Motor neuron (in vitro differentiated cells): ENCODE measurements at regions not wholly inside any gene's neighbourhood (a gene's known extent, or its start where the extent isn't known, plus 50 kb on each side); places are given as distances from the start of the nearest gene placed in this dataset.

Experiments used
- ATAC-seq, 8 experiments: fragments of 200-7000 bp; cut with Tn5 transposase; replicated peaks in 6 of 8; 2 replicates each; pipeline ENCODE4 v1.8.0; 2021; ENCODE audit warnings: mild to moderate bottlenecking in 8 of 8, moderate library complexity in 8 of 8
- H3K27ac ChIP-seq, 2 donors: fragments of 250-450 bp; sonication (Bioruptor Pico); 2 replicates each; pipeline ENCODE4 v1.9.0; 2021; ENCODE audit warnings: antibody characterized with exemption in 2 of 2, mild to moderate bottlenecking in 2 of 2, moderate library complexity in 1 of 2
- H3K4me1 ChIP-seq, 2 donors: fragments of 250-450 bp; sonication (Bioruptor Pico); replicated peaks in 1 of 2; 2 replicates each; pipeline ENCODE4 v1.6.1; 2021; ENCODE audit warnings: antibody characterized with exemption in 2 of 2, mild to moderate bottlenecking in 2 of 2, moderate library complexity in 1 of 2
- H3K4me3 ChIP-seq, 5 donors: fragments of 250-450 bp; sonication (Bioruptor Pico); 2 replicates each; pipeline ENCODE4 v1.9.0; 2021; ENCODE audit warnings: antibody characterized with exemption in 5 of 5, mild to moderate bottlenecking in 5 of 5, moderate library complexity in 4 of 5
- whole genome bisulfite sequencing, 10 experiments: fragments of 450-650 bp; shearing (Covaris generic); methylation state at CpG; one replicate each; pipeline ENCODE4 v1.0.0; 2022; 5-methylcytosine and 5-hydroxymethylcytosine counted together
- in situ Hi-C, 9 experiments: fragments of 400-800 bp; cut with MboI; loops; one replicate each; pipeline ENCODE4 v1.15.0; 2021; ENCODE audit warnings: low sequenced_read_pairs in 9 of 9, low pct_unique_long_range_greater_than_20kb in 2 of 9; ENCODE audit not compliant: unreplicated experiment in 9 of 9

DNA sequence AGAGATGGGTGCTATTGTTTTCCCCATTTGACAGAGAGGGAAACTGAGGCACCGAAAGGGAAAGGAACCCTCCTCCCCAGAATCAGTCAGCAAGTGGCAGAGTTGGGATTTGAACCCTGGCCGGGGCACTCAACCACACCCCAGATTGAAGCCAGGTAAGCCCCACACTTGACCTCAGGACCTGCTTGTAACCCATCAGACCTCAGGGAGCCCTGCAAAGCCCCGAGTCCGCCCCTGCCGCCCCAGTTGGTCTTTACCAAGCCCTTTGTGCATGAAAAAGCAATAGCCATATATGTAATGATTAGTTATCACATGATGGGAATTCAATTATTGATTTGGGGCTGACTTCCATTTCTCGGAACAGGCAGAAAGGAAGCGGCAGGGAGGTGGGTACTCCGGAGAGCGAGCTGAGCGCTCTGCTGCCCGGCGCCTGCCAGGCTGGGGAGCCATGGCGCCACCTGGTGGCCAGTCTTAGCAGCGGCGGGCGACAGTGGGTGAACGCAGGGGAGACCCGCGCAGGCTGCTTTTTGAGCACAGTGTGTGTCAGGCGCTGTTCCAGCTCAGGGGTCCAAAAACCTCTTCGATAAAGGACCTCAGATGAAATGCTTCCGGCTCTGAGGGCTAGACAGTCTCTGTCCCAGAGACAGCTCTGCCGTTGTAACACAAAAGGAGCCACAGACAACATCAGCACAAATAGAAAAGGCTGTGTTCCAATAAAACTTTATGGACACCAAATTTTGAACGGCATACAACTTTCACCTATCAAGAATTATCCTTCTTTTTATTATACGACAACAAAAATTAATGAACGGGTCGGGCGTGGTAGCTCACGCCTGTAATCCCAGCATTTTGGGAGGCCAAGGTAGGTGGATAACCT, 82.9 kb upstream of the CACNA1A start:
- WGBS, 10 experiments = 0 to 53% (median 10%) methylated on average over 5 to 20 of the region's 29 CpGs; no CpG with 5 or more reads in 2 of the 10 experiments

DNA sequence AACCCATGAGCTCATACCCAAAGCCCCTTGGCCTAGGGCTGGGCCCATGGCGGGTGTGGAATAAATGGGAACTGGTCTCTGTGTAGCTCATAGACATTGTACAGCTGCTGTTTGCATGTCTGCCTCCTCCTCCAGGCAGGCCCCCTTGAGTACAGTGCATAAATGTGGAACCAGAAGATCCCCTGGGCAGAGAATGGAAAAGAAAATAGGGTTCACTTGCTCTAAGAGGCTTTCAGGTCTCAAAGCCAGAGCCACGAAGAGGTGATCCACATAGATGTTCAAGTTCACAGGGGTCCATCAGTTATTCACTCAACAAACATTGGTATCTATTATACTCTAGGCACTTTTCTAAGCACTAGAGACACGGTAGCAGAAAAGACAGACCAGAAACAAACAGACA, 79.2 kb upstream of the CACNA1A start:
- WGBS, 10 experiments = 0 to 88% (median 36%) methylated on average over 1 to 3 of the region's 3 CpGs; no CpG with 5 or more reads in 1 of the 10 experiments
- Histone ChIP-seq H3K4me1 (no peaks in the 10 kb centered on the region), H3K4me3 (no peak overlapping the region), H3K27ac (no peak overlapping the region)
- in situ Hi-C loops = loop anchor here in 8 of 9 experiments (5.0 to 25.0 kb wide), 7 partner anchors 277 to 598 kb away; partner anchors contain the start of genes MISP3 (in 1 of the 8), NFIX (in 1 of the 8) and PALM3 (in 1 of the 8)
- ATAC-seq = no peak

More for the DNA sequence above, 82.9 kb upstream of the CACNA1A start:
- no peak overlapping the region for H3K27ac ChIP-seq
- ATAC-seq = peak; percentile 96 to 100 (median 98)
- H3K4me3 ChIP-seq = peak overlapping the region in 1 of 5 donors; percentile 14
- in situ Hi-C loops = loop anchor here in 8 of 9 experiments (5.0 to 25.0 kb wide), 7 partner anchors 273 to 602 kb away; partner anchors contain the start of genes MISP3 (in 1 of the 8), NFIX (in 1 of the 8) and PALM3 (in 1 of the 8)
- H3K4me1 ChIP-seq = no peaks in the 10 kb centered on the region

DNA sequence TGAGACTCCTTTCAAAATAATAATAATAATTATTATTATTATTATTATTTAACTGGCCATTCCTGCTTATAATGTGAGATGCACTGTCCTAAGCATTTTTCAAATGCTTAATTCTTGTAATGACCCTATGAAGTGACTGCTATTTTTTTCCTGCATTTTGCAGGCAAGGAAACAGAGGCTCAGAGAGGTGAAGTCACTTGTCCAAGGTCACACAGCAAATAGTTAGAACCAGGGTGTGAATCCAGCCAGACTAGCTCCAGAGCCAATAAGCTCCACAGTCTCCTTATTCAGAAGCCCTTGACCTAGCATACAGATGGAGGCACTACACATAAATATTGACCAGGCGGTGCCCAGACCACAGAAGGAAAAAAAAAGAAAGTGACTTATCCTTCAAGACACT, 77.5 kb upstream of the CACNA1A start:
- no peak for ATAC-seq
- Histone ChIP-seq H3K4me3 (no peak overlapping the region), H3K27ac (no peak overlapping the region), H3K4me1 (no peaks in the 10 kb centered on the region)
- 90 to 100% (median 100%) methylated on average over 1 of the region's 1 CpG; no CpG with 5 or more reads in 7 of the 10 experiments for WGBS, 10 experiments
- in situ Hi-C loops = loop anchor here in 8 of 9 experiments (10.0 to 25.0 kb wide), 6 partner anchors 279 to 596 kb away; partner anchors contain the start of genes MISP3 (in 1 of the 8), NFIX (in 1 of the 8) and PALM3 (in 1 of the 8)

DNA sequence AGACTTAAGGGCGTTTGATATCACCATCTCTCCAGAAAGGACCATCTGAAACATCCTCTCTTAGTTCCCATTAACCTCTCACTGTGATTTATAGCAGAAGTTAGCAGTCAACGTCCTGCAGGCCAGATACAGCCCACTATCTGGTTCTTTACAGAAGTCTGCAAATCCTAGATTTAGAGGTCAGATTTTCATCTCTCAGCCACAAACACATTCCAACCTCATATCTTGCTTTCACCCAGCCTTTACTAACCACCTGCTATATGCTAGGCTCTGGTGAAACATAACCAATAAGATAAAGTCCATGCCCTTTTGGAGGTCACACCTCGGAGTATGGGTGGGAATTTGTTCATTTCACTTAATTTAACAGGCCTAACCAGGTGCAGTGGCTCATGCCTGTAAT, 76.8 kb upstream of the CACNA1A start:
- Histone ChIP-seq H3K4me3 (no peak overlapping the region), H3K27ac (no peak overlapping the region), H3K4me1 (no peaks in the 10 kb centered on the region)
- in situ Hi-C loops = loop anchor here in 8 of 9 experiments (10.0 to 25.0 kb wide), 6 partner anchors 279 to 596 kb away; partner anchors contain the start of genes MISP3 (in 1 of the 8), NFIX (in 1 of the 8) and PALM3 (in 1 of the 8)
- ATAC-seq = no peak
- 5 to 58% (median 21%) methylated on average over 1 to 3 of the region's 3 CpGs; no CpG with 5 or more reads in 1 of the 10 experiments for WGBS, 10 experiments

DNA sequence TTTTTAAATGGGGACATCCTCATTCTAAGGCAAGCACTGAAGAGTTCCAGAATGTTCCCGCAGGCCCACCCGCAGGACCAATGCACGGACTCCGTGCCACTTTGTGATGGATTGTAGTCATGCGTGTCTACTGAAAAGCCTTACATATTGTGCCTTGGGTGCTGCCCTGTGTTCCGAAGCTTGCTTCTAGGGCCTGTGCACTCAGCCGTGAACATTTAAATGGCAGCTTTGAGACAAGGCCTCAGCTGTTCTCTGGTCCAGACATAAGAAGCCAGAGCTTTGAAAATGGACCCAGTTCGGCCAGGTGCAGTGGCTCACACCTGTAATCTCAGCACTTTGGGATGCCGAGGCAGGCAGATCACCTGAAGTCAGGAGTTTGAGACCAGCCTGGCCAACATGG, 75.3 kb upstream of the CACNA1A start:
- in situ Hi-C loops = loop anchor here in 8 of 9 experiments (10.0 to 25.0 kb wide), 6 partner anchors 281 to 594 kb away; partner anchors contain the start of genes MISP3 (in 1 of the 8), NFIX (in 1 of the 8) and PALM3 (in 1 of the 8)
- ATAC-seq = no peak
- Histone ChIP-seq H3K4me1 (no peaks in the 10 kb centered on the region), H3K4me3 (no peak overlapping the region), H3K27ac (no peak overlapping the region)
- 50 to 100% (median 61%) methylated on average over 1 to 7 of the region's 9 CpGs; no CpG with 5 or more reads in 2 of the 10 experiments for WGBS, 10 experiments

DNA sequence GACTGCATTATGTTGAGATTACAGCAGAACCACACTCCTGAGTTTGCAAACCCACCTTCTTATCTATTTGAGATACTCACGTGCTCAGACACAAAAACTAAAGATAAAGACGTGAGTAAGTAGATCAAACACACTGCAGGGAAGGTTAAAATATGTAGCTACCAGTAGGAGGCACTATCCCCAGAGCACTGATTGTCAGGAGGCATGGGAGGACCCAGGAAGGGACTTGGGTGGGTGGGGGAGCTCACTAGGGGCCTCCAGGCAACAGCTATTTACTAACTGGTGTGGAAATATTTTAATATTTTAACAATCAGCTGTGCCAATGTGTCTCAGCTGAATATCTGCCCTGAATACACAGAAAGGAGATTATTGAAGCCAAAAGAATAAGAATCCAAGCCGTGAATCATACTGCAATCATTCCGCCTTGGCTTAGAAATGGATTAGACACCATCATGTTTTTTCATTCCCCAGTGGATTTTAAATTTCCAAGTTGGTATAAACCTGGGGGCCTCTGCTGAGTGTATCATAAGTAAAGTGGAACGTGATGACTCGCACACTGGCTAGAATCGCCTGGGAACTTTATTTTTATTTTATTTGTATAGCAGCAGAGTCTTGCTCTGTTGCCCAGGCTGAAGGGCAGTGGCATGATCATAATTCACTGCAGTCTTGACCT, 73.2 kb upstream of the CACNA1A start:
- no peak for ATAC-seq
- in situ Hi-C loops = loop anchor here in 8 of 9 experiments (10.0 to 25.0 kb wide), 6 partner anchors 283 to 592 kb away; partner anchors contain the start of genes MISP3 (in 1 of the 8), NFIX (in 1 of the 8) and PALM3 (in 1 of the 8)
- WGBS, 10 experiments = 0 to 100% (median 61%) methylated on average over 1 to 6 of the region's 7 CpGs; no CpG with 5 or more reads in 1 of the 10 experiments
- no peaks in the 10 kb centered on the region for H3K4me1 ChIP-seq
- no peak overlapping the region for H3K4me3 ChIP-seq
- no peak overlapping the region for H3K27ac ChIP-seq

DNA sequence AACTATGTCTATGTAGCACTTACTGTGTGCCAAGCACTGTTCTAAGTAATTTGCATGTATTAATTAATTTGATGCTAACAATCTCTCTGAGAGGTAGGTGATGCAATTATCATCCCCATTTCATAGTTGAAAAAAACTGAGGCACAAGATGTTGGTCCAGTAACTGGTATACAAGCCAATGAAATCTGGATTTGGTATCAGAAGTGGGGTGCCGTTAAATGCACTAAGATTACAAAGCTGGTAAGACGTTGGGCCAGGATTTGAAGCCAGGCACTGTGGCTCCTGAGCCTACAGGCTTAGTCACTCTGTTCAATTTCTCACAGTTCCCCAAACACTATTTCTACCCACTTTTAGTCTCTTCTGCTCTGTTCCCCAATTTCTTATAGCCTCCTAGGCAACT, 70.4 kb upstream of the CACNA1A start:
- no peak for ATAC-seq
- H3K4me1 ChIP-seq = no peaks in the 10 kb centered on the region
- H3K4me3 ChIP-seq = no peak overlapping the region
- 40 to 100% (median 80%) methylated on average over 1 to 2 of the region's 2 CpGs; no CpG with 5 or more reads in 3 of the 10 experiments for WGBS, 10 experiments
- in situ Hi-C loops = loop anchor here in 6 of 9 experiments (25.0 kb wide), 5 partner anchors 286 to 589 kb away; partner anchors contain the start of genes MISP3 (in 1 of the 6), NFIX (in 1 of the 6) and PALM3 (in 1 of the 6)
- H3K27ac ChIP-seq = no peak overlapping the region

DNA sequence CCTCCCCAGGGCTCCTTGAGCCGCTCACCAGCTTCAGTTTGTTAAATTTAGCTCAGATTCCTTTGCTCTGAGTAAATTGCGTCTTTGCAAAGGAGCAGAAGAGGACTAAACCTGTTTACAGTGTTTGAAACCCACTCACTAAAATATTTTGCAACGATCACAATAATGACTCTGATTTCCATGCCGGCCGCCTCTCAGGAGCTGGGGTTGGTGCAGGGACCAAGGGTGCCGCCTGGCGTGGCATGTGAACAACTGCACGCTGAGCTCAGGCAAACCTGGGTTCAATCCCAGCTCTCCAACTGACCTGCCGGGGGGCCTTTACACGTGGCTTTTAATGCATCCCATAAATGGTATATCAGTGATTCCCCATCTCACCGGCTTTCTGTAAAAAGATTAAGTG, 68.7 kb upstream of the CACNA1A start:
- no peaks in the 10 kb centered on the region for H3K4me1 ChIP-seq
- no peak overlapping the region for H3K27ac ChIP-seq
- 19 to 100% (median 58%) methylated on average over 1 to 10 of the region's 11 CpGs; no CpG with 5 or more reads in 1 of the 10 experiments for WGBS, 10 experiments
- H3K4me3 ChIP-seq = no peak overlapping the region
- no peak for ATAC-seq
- in situ Hi-C loops = loop anchor here in 6 of 9 experiments (25.0 kb wide), 5 partner anchors 287 to 588 kb away; partner anchors contain the start of genes MISP3 (in 1 of the 6), NFIX (in 1 of the 6) and PALM3 (in 1 of the 6)

DNA sequence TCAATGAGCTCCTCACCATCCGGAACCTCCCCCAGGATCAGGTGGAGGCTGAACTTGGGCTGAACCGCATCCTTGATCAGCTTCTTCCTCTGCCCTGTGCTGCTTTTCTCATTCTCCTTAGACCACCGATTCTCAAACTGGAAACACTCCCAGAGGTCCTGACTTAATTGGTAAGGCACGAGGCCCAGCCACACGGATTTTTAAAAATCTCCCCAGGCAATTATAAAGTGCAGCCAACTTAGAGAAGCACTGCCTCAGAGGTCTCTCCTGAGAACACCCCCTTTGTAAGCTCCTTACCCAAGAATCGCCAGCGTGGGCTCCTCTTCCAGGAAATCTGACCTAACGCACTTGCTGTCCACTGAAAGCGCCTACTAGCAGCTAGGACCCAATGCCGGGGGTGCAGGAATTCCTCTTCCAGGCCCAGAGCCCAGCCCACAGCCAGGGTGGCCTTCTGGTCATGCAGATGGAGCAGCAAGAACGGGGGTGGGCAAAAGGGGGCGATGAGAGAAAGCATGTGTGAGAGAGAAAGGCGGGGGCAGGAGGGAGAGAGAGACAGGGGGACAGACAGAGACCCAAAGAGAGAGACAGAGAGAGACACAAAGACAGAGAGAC, 66.9 kb upstream of the CACNA1A start:
- in situ Hi-C loops = no loop called here
- ATAC-seq = no peak
- H3K27ac ChIP-seq = no peak overlapping the region
- no peaks in the 10 kb centered on the region for H3K4me1 ChIP-seq
- WGBS, 10 experiments = 35 to 100% (median 57%) methylated on average over 1 to 7 of the region's 13 CpGs; no CpG with 5 or more reads in 5 of the 10 experiments
- H3K4me3 ChIP-seq = no peak overlapping the region

DNA sequence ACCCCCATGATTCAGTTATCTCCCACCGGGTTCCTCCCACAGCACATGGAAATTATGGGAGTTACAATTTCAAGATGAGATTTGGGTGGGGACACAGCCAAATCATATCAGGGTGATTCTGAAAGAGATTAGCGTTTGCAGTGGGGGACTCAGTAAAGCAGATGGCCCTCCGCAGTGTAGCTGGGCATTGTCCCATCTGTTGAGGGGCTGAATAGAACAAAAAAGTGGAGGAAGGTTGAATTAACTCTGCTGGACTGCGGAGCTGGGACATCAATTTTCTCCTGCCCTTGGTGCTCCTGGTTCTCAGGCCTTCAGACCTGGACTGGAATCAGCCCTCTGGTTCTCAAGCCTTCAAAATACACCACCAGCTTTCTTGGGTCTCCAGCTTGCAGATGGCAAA, 55.2 kb upstream of the CACNA1A start:
- no peak for ATAC-seq
- in situ Hi-C loops = no loop called here
- WGBS, 10 experiments = 29 to 100% (median 59%) methylated on average over 1 to 4 of the region's 4 CpGs; no CpG with 5 or more reads in 4 of the 10 experiments
- H3K27ac ChIP-seq = no peak overlapping the region
- H3K4me3 ChIP-seq = no peak overlapping the region
- H3K4me1 ChIP-seq = no peaks in the 10 kb centered on the region

DNA sequence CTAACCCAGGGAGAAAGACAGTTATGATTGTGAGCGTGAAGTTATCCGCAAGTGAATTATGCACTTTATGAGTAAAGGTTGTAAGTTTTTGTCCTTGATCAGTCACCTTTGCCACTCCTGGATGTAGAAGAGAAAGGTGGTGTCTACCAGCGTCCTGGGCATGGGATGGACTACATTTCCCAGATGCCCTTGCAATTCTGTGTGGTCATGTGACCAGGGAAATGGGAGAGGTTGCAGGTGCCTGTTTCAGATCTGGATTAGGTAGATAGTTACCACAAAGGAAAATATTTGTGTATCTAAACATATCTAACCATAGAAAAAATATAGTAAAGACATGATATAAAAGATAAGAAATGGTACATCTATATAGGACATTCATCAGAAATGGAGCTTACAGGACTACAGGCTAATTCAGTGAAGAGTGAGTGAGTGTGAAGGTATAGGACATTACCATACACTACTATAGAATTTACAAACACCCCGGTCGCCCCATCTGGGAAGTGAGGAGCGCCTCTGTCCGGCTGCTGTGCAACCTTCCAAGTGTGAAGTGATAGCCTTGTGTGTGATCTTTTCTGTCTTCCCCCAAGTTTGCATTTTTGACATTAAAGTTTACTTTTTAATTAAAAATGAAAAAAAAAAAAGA, 51.6 kb upstream of the CACNA1A start:
- no peak overlapping the region for H3K27ac ChIP-seq
- in situ Hi-C loops = no loop called here
- no peak overlapping the region for H3K4me3 ChIP-seq
- no peaks in the 10 kb centered on the region for H3K4me1 ChIP-seq
- 0 to 100% (median 38%) methylated on average over 1 to 7 of the region's 7 CpGs; no CpG with 5 or more reads in 2 of the 10 experiments for WGBS, 10 experiments
- ATAC-seq = no peak
